ENCODE measurements at regions not wholly inside any gene's neighbourhood (a gene's known extent, or its start where the extent isn't known, plus 50 kb on each side); places are given as distances from the start of the nearest gene placed in this dataset.

DNA sequence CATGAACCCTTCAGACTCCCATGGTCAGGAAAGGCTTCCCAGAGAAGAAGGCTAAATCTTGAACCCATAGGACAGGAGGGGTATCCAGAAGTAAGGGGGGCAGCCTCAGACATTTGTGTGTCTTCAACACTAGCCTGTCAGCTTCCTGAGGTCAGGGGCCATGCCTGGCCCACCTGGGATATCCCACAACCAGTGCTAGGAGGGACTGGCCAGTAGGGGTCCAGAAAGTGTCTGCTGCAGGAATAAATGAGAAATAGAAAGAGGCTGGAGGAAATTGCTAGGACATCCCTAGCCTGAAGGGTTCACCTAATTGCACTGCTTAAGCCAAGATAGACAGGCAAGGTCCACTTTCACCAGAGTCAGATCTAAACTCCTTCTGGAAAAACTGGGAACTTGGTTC, 799.6 kb upstream of the ID2 start:
- Mint-ChIP-seq H3K4me3 (ENCODE audit: unreplicated experiment) (no peak overlapping the region), H3K4me1 (ENCODE audit: low read depth, unreplicated experiment) (peaks cover 5% of the 10 kb centered on the region), H3K27ac (ENCODE audit: unreplicated experiment) (no peak overlapping the region), H3K27me3 (ENCODE audit: unreplicated experiment) (peaks cover 4% of the 10 kb centered on the region), H3K36me3 (ENCODE audit: unreplicated experiment) (peaks cover 5% of the 10 kb centered on the region), H3K9me3 (ENCODE audit: unreplicated experiment) (no peaks in the 10 kb centered on the region)
- no peak for DNase-seq
- TF ChIP-seq, protein P1, sequence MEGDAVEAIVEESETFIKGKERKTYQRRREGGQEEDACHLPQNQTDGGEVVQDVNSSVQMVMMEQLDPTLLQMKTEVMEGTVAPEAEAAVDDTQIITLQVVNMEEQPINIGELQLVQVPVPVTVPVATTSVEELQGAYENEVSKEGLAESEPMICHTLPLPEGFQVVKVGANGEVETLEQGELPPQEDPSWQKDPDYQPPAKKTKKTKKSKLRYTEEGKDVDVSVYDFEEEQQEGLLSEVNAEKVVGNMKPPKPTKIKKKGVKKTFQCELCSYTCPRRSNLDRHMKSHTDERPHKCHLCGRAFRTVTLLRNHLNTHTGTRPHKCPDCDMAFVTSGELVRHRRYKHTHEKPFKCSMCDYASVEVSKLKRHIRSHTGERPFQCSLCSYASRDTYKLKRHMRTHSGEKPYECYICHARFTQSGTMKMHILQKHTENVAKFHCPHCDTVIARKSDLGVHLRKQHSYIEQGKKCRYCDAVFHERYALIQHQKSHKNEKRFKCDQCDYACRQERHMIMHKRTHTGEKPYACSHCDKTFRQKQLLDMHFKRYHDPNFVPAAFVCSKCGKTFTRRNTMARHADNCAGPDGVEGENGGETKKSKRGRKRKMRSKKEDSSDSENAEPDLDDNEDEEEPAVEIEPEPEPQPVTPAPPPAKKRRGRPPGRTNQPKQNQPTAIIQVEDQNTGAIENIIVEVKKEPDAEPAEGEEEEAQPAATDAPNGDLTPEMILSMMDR (IDR thresholded peaks at IDR 0.05; ENCODE audit: partially characterized antibody, unreplicated experiment) = no peak

DNA sequence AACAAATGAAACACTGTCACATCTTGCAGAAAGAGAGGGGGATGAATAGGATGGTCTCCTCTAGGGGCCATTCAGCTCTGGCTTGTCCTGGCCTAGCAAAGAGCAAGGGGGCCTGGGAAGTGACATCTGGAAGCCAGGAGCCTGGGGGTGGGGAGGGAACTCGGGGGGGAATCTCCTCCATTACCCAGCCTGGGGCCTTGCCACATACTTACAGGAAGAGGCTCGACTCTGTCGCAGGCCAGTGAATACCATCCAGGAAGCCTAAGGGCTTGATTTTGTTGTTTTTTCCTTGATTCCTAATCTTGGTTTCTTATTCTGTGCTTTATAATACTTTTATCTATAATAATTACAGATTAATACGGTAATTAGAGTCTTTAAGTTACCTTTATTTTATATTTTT, 797.5 kb upstream of the ID2 start:
- Mint-ChIP-seq H3K9me3 (ENCODE audit: unreplicated experiment) (no peaks in the 10 kb centered on the region), H3K27me3 (ENCODE audit: unreplicated experiment) (no peaks in the 10 kb centered on the region), H3K36me3 (ENCODE audit: unreplicated experiment) (peaks cover 5% of the 10 kb centered on the region), H3K4me1 (ENCODE audit: low read depth, unreplicated experiment) (peaks cover 5% of the 10 kb centered on the region), H3K4me3 (ENCODE audit: unreplicated experiment) (no peak overlapping the region), H3K27ac (ENCODE audit: unreplicated experiment) (no peak overlapping the region)
- TF ChIP-seq, protein P1 (IDR thresholded peaks at IDR 0.05; ENCODE audit: partially characterized antibody, unreplicated experiment) = no peak
- DNase-seq = no peak

DNA sequence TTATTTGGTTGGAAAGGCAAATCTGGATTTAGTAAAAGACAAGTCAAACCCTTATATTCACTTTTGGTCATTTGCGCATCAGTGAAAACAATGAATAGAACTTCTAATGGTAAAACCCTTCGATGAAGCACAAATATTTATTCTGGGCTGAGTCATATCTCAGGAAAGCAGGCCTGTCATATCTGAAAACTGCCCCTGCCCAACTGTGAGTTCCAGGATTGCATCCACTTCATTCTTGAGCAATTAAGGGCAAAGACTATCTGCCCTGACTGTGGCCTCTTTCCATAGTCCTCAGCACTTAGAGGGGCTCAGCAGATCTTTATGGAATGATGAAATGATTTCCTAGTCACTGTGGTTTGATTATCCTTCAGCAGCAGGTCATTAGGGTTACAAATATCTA, 795.2 kb upstream of the ID2 start:
- TF ChIP-seq, protein P1 (IDR thresholded peaks at IDR 0.05; ENCODE audit: partially characterized antibody, unreplicated experiment) = no peak
- Mint-ChIP-seq H3K9me3 (ENCODE audit: unreplicated experiment) (no peaks in the 10 kb centered on the region), H3K36me3 (ENCODE audit: unreplicated experiment) (peaks cover 5% of the 10 kb centered on the region), H3K27me3 (ENCODE audit: unreplicated experiment) (no peaks in the 10 kb centered on the region), H3K27ac (ENCODE audit: unreplicated experiment) (no peak overlapping the region), H3K4me1 (ENCODE audit: low read depth, unreplicated experiment) (no peaks in the 10 kb centered on the region), H3K4me3 (ENCODE audit: unreplicated experiment) (no peak overlapping the region)
- no peak for DNase-seq

DNA sequence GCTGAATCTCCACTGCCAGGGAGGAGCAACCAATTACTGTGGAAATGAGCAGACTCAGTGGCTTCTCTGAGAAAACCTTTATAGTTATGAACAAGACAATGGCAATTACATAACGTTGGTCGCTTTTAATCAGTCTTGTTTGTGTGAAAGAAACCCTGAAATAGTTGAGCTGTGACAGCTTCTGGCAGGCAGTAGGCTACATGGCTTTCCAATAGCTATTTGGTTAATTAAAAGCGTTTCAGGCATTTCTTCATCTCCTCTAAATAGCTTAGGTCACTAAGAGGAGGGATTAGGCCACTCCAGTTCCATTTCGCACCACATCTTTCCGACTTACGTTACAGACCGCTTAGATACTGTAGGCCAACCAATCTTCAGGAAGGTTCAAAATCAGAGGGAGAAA, 794.4 kb upstream of the ID2 start:
- no peaks in the 10 kb centered on the region for H3K27me3 Mint-ChIP-seq (ENCODE audit: unreplicated experiment)
- H3K27ac Mint-ChIP-seq (ENCODE audit: unreplicated experiment) = no peak overlapping the region
- DNase-seq = no peak
- no peaks in the 10 kb centered on the region for H3K9me3 Mint-ChIP-seq (ENCODE audit: unreplicated experiment)
- peaks cover 10% of the 10 kb centered on the region for H3K36me3 Mint-ChIP-seq (ENCODE audit: unreplicated experiment)
- no peak overlapping the region for H3K4me3 Mint-ChIP-seq (ENCODE audit: unreplicated experiment)
- TF ChIP-seq, protein P1 (IDR thresholded peaks at IDR 0.05; ENCODE audit: partially characterized antibody, unreplicated experiment) = no peak
- H3K4me1 Mint-ChIP-seq (ENCODE audit: low read depth, unreplicated experiment) = no peaks in the 10 kb centered on the region

DNA sequence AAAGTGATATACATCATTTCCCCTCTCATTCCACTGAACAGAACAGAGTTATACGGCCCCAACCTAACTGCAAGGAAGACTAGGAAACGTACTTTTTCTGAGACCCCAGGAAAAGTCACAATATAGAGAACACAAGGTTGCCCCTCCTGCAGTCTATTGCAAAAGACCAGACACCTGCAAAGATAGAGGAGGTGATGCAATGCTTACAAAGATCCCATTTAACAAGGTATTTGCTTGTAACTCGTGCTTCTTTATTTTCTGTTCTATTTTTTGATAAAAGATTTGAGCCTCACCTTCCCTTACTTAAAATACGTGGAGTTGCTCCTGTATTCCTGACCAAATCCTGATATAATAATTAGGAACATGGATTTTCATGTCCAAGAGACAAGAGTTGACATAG, 793.0 kb upstream of the ID2 start:
- Mint-ChIP-seq H3K4me3 (ENCODE audit: unreplicated experiment) (no peak overlapping the region), H3K36me3 (ENCODE audit: unreplicated experiment) (peaks cover 5% of the 10 kb centered on the region), H3K9me3 (ENCODE audit: unreplicated experiment) (no peaks in the 10 kb centered on the region), H3K4me1 (ENCODE audit: low read depth, unreplicated experiment) (no peaks in the 10 kb centered on the region), H3K27me3 (ENCODE audit: unreplicated experiment) (no peaks in the 10 kb centered on the region), H3K27ac (ENCODE audit: unreplicated experiment) (no peak overlapping the region)
- DNase-seq = no peak
- TF ChIP-seq, protein P1 (IDR thresholded peaks at IDR 0.05; ENCODE audit: partially characterized antibody, unreplicated experiment) = no peak
